ENCODE measurements at regions not wholly inside any gene's neighbourhood (a gene's known extent, or its start where the extent isn't known, plus 50 kb on each side); places are given as distances from the start of the nearest gene placed in this dataset.

DNA sequence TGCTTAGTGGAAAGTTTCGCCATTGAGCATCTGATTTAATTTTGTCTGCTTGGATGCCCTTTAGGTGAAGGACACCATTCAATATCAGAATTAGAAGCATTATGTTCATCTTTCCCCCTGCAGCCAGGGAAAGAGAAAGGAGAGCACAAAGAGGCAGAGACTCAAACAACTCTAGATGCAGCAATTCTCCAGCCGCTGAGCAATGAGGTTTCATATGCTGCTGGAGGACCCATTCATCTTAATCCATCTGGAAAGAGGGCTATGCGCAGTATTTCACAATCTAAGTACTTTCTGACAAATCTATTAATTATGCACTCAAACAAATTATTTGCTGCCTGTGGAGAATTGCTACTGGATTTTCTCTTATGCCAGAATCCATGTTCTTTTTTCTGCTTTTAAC is 527.0 kb upstream of the TUSC1 start:
- TF ChIP-seq CTCF (IDR thresholded peaks at IDR 0.05) (no peak), POLR2AphosphoS5 (IDR thresholded peaks at IDR 0.05) (no peak), POLR2A (IDR thresholded peaks at IDR 0.05) (no peak)

Measured in breast epithelium (tissue), 3 donors.